H9 (cell line): ENCODE measurements at regions not wholly inside any gene's neighbourhood (a gene's known extent, or its start where the extent isn't known, plus 50 kb on each side); places are given as distances from the start of the nearest gene placed in this dataset.

Experiments
- DNase-seq: peaks from one replicate; pipeline ENCODE4 v3.0.0-alpha.2; 2017
- H2AFZ ChIP-seq: one replicate; pipeline ENCODE4 v1.6.1; 2013; ENCODE audit warnings: mild to moderate bottlenecking, low read length, control low read depth, moderate library complexity
- H2AK5ac ChIP-seq: 2 replicates; pipeline ENCODE4 v1.6.1; 2013; ENCODE audit warnings: low read length, control low read depth, mixed read lengths; ENCODE audit not compliant: insufficient read length
- H2BK120ac ChIP-seq: one replicate; pipeline ENCODE4 v1.6.1; 2013; ENCODE audit warnings: low read depth, mild to moderate bottlenecking, low read length, control low read depth, inconsistent platforms; ENCODE audit not compliant: poor library complexity, severe bottlenecking
- H2BK12ac ChIP-seq: 2 replicates; pipeline ENCODE4 v1.6.1; 2013; ENCODE audit warnings: low read length, control low read depth, mixed read lengths, low read depth; ENCODE audit not compliant: insufficient read length
- H2BK15ac ChIP-seq: 2 replicates; pipeline ENCODE4 v1.6.1; 2013; ENCODE audit warnings: low read depth, low read length, control low read depth
- H2BK20ac ChIP-seq: one replicate; pipeline ENCODE4 v1.6.1; 2013; ENCODE audit warnings: low read depth, mild to moderate bottlenecking, low read length, control low read depth, inconsistent platforms; ENCODE audit not compliant: poor library complexity, severe bottlenecking
- H2BK5ac ChIP-seq: 2 replicates; pipeline ENCODE4 v1.6.1; 2013; ENCODE audit warnings: low read length, control low read depth, mixed read lengths; ENCODE audit not compliant: insufficient read length
- H3K14ac ChIP-seq: 2 replicates; pipeline ENCODE4 v1.6.1; 2013; ENCODE audit warnings: low read length, control low read depth; ENCODE audit not compliant: insufficient read depth
- H3K18ac ChIP-seq: 2 replicates; pipeline ENCODE4 v1.6.1; 2013; ENCODE audit warnings: low read depth, mild to moderate bottlenecking, mixed read lengths, low read length, control low read depth; ENCODE audit not compliant: insufficient read length
- H3K23ac ChIP-seq: 2 replicates; pipeline ENCODE4 v1.6.1; 2013; ENCODE audit warnings: low read length, control low read depth, mixed read lengths, low read depth; ENCODE audit not compliant: insufficient read length
- H3K23me2 ChIP-seq: 2 replicates; pipeline ENCODE4 v1.6.1; 2013; ENCODE audit warnings: low read depth, mild to moderate bottlenecking, mixed read lengths, low read length, control low read depth; ENCODE audit not compliant: insufficient read length, poor library complexity, severe bottlenecking
- H3K27ac ChIP-seq: 2 replicates; pipeline ENCODE4 v1.5.1; 2013; ENCODE audit warnings: low read length, control low read depth, mixed read lengths, low read depth; ENCODE audit not compliant: insufficient read length
- H3K27me3 ChIP-seq: 2 replicates; pipeline ENCODE4 v1.6.1; 2013; ENCODE audit warnings: low read length, control low read depth, inconsistent platforms; ENCODE audit not compliant: insufficient read depth
- H3K4ac ChIP-seq: 2 replicates; pipeline ENCODE4 v1.6.1; 2013; ENCODE audit warnings: low read depth, mild to moderate bottlenecking, control low read depth, inconsistent platforms, low read length, moderate library complexity
- H3K4me1 ChIP-seq: 2 replicates; pipeline ENCODE4 v1.6.1; 2013; ENCODE audit warnings: low read length, control low read depth, inconsistent platforms; ENCODE audit not compliant: insufficient read depth
- H3K4me2 ChIP-seq: 2 replicates; pipeline ENCODE4 v1.6.1; 2013; ENCODE audit warnings: low read length, control low read depth, mixed read lengths; ENCODE audit not compliant: insufficient read length, insufficient read depth
- H3K56ac ChIP-seq: 2 replicates; pipeline ENCODE4 v1.6.1; 2013; ENCODE audit warnings: low read depth, mild to moderate bottlenecking, mixed read lengths, low read length, control low read depth; ENCODE audit not compliant: insufficient read length
- H3K79me1 ChIP-seq: 2 replicates; pipeline ENCODE4 v1.6.1; 2013; ENCODE audit warnings: low read depth, mild to moderate bottlenecking, moderate library complexity, low read length, control low read depth, inconsistent platforms; ENCODE audit not compliant: insufficient read depth, poor library complexity, severe bottlenecking
- H3K79me2 ChIP-seq: 2 replicates; pipeline ENCODE4 v1.6.1; 2013; ENCODE audit warnings: low read length, control low read depth, inconsistent platforms; ENCODE audit not compliant: insufficient read depth
- H3K9ac ChIP-seq: 2 replicates; pipeline ENCODE4 v1.6.1; 2013; ENCODE audit warnings: low read length, control low read depth, mixed read lengths; ENCODE audit not compliant: insufficient read length; ENCODE audit errors: extremely low read depth
- H3K9me3 ChIP-seq: one replicate; pipeline ENCODE4 v1.6.1; 2013; ENCODE audit warnings: low read depth, low read length, inconsistent platforms; ENCODE audit not compliant: control insufficient read depth
- H3T11ph ChIP-seq: one replicate; pipeline ENCODE4 v1.6.1; 2013; ENCODE audit warnings: mild to moderate bottlenecking, low read length, control low read depth, inconsistent platforms
- H4K20me1 ChIP-seq: one replicate; pipeline ENCODE4 v1.6.1; 2013; ENCODE audit not compliant: control insufficient read depth, insufficient read length, insufficient read depth
- H4K5ac ChIP-seq: 2 replicates; pipeline ENCODE4 v1.6.1; 2013; ENCODE audit warnings: low read depth, mild to moderate bottlenecking, mixed read lengths, low read length, control low read depth; ENCODE audit not compliant: insufficient read length
- H4K8ac ChIP-seq: replicated peaks from 2 replicates; pipeline ENCODE4 v1.6.1; 2013; ENCODE audit warnings: low read length, control low read depth, mixed read lengths, low read depth; ENCODE audit not compliant: insufficient read length
- H4K91ac ChIP-seq: 2 replicates; pipeline ENCODE4 v1.6.1; 2013; ENCODE audit warnings: low read depth, mild to moderate bottlenecking, moderate library complexity, mixed read lengths, low read length, control low read depth; ENCODE audit not compliant: insufficient read length
- H3K27ac Mint-ChIP-seq, 3 experiments: 2 replicates in 2 of 3; 3 replicates in 1 of 3; pipeline ENCODE4 v1.8.0; 2020 to 2021; ENCODE audit warnings: mixed read lengths in 3 of 3, mild to moderate bottlenecking in 1 of 3, moderate library complexity in 1 of 3
- H3K27me3 Mint-ChIP-seq: 2 replicates; pipeline ENCODE4 v1.8.0; 2021; ENCODE audit warnings: low read depth, mild to moderate bottlenecking, moderate library complexity, mixed read lengths
- H3K36me3 Mint-ChIP-seq, 3 experiments: 2 replicates in 2 of 3; 3 replicates in 1 of 3; pipeline ENCODE4 v1.8.0; 2020 to 2021; ENCODE audit warnings: low read depth in 3 of 3, mixed read lengths in 3 of 3; ENCODE audit not compliant: insufficient read depth in 1 of 3
- H3K4me1 Mint-ChIP-seq, 2 experiments: 2 replicates each; pipeline ENCODE4 v1.8.0; 2020; ENCODE audit warnings: mixed read lengths in 2 of 2
- H3K4me3 Mint-ChIP-seq, 2 experiments: 2 replicates in 1 of 2; 3 replicates in 1 of 2; pipeline ENCODE4 v1.8.0; 2020 to 2021; ENCODE audit warnings: mild to moderate bottlenecking in 2 of 2, mixed read lengths in 2 of 2, moderate library complexity in 1 of 2
- H3K9me3 Mint-ChIP-seq, 2 experiments: 2 replicates in 1 of 2; 3 replicates in 1 of 2; pipeline ENCODE4 v1.8.0; 2020; ENCODE audit warnings: mild to moderate bottlenecking in 2 of 2, mixed read lengths in 2 of 2, moderate library complexity in 1 of 2
- CTCF ChIP-seq: fragments of 200-600 bp; sonication (generic); conservative IDR thresholded peaks from 3 replicates; pipeline ENCODE4 v1.8.0; 2021; ENCODE audit warnings: antibody characterized with exemption, mild to moderate bottlenecking
- WGBS: extraction: QIAGEN DNeasy Blood & Tissue Kit; methylation state at CpG from one replicate; pipeline ENCODE4 v1.1.7; 2013; ENCODE audit warnings: missing lambda C conversion rate, low lambda C conversion rate, mixed read lengths; ENCODE audit not compliant: insufficient read length; ENCODE audit errors: extremely low coverage; 5-methylcytosine and 5-hydroxymethylcytosine counted together

DNA sequence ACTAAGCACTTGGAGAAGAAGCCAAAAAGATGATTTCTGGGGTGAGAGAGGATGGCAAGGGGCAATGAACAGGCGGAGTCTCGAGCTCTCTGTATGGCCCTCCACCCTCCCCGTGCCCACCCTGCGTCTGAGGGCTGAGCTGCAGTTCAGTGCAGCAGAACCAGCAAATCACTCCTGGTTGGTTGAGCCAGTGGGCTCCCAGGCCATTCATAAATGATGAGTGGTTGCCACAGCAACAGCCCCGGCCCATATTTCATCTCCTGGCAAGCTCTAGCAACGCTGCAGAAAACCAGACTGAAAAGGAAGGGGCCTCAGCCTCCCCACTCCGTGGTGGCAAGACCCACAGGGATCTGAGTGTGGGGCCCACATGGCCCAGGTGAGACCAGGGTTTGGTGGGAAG, 93.8 kb upstream of the PPP1R26 start:
- Mint-ChIP-seq H3K36me3 (no peaks in the 10 kb centered on the region), H3K4me1 (peaks cover 0 to 6% of the 10 kb centered on the region in 2 experiments; a peak in 2 of 4 replicates), H3K9me3 (no peaks in the 10 kb centered on the region), H3K4me3 (no peak overlapping the region), H3K27ac (no peak overlapping the region), H3K27me3 (peaks cover 2% of the 10 kb centered on the region)
- Histone ChIP-seq H4K8ac (no peak overlapping the region), H3K9me3 (no peaks in the 10 kb centered on the region), H3K14ac (no peak overlapping the region; the same call in 1 of the 2 replicates), H2AFZ (no peak overlapping the region), H2BK12ac (no peak overlapping the region), H3K56ac (no peak overlapping the region), H4K20me1 (no peaks in the 10 kb centered on the region), H3K79me1 (no peaks in the 10 kb centered on the region), H3K27me3 (no peaks in the 10 kb centered on the region), H3K4me1 (no peaks in the 10 kb centered on the region), H4K5ac (no peak overlapping the region), H4K91ac (no peak overlapping the region), H3K9ac (no peak overlapping the region), H2BK20ac (no peak overlapping the region), H3K23ac (no peak overlapping the region), H3K27ac (no peak overlapping the region), H2BK120ac (no peak overlapping the region), H2BK15ac (no peak overlapping the region), H3K18ac (no peak overlapping the region), H3T11ph (no peak overlapping the region), H2BK5ac (no peak overlapping the region), H2AK5ac (no peak overlapping the region), H3K79me2 (no peaks in the 10 kb centered on the region), H3K23me2 (no peaks in the 10 kb centered on the region), H3K4me2 (no peak overlapping the region), H3K4ac (no peak overlapping the region)
- DNase-seq: no peak
- WGBS: no CpG with 5 or more reads among the region's 7 CpGs
- no peak for TF ChIP-seq CTCF
